Activated naive CD4-positive, alpha-beta T cell treated with Interleukin-2 at 50 U/mL for 16 hours (primary cell): ENCODE measurements at regions not wholly inside any gene's neighbourhood (a gene's known extent, or its start where the extent isn't known, plus 50 kb on each side); places are given as distances from the start of the nearest gene placed in this dataset.

Source experiments
- DNase-seq: peaks from one replicate; pipeline ENCODE4 v3.0.0-alpha.2; 2020

- DNase-seq: no peak
Observed at GRCh38 chr1:184813528-184814089, 59.0 kb upstream of the EDEM3 start.

- no peak for DNase-seq
Observed at GRCh38 chr1:184811439-184812111, 56.9 kb upstream of the EDEM3 start.

- no peak for DNase-seq
Observed at GRCh38 chr1:184810735-184811343, 56.2 kb upstream of the EDEM3 start.

- no peak for DNase-seq
Observed at GRCh38 chr1:184806296-184806721, 51.7 kb upstream of the EDEM3 start.

GRCh38 chr1:184805667-184806295 lies 51.1 kb upstream of the EDEM3 start:
- DNase-seq: peak; percentile 83
